GM12891 (cell line): ENCODE measurements at regions not wholly inside any gene's neighbourhood (a gene's known extent, or its start where the extent isn't known, plus 50 kb on each side); places are given as distances from the start of the nearest gene placed in this dataset.

Source experiments
- POLR2A ChIP-seq: IDR thresholded peaks from 2 replicates; pipeline ENCODE4 v1.6.1; 2011; ENCODE audit warnings: low read depth, low read length, control low read depth
- POLR2AphosphoS5 ChIP-seq: IDR thresholded peaks from 2 replicates; pipeline ENCODE4 v1.6.1; 2011; ENCODE audit warnings: low read depth, low read length, control low read depth
- SPI1 ChIP-seq: IDR thresholded peaks from 2 replicates; pipeline ENCODE4 v1.6.1; 2011; ENCODE audit warnings: low read depth, low read length, control low read depth
- TAF1 ChIP-seq: IDR thresholded peaks from 2 replicates; pipeline ENCODE4 v1.6.1; 2011; ENCODE audit warnings: low read depth, low read length, control low read depth

DNA sequence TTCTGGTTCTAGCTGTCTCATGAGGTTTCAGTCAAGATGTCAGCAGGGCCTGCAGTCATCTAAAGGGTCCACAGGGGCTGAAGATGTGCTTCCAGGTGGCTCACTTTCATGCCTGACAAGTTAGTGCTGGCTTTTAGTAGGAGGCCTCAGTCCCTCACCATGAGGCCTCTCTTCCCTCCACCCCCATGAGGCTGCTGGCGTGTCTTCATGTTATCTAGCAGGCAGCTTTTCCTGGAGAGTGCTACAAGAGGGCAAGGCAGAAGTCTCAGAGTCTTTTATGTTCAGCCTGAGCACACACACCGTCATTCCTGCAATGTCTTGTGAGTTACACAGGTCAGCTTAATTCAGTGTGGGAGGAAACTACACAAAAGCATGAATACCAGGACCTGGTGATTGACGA, 769.9 kb downstream of the HDGFL1 start:
- TF ChIP-seq POLR2A (no peak), POLR2AphosphoS5 (no peak), TAF1 (no peak), SPI1 (no peak)
